ENCODE measurements at regions not wholly inside any gene's neighbourhood (a gene's known extent, or its start where the extent isn't known, plus 50 kb on each side); places are given as distances from the start of the nearest gene placed in this dataset.

DNA sequence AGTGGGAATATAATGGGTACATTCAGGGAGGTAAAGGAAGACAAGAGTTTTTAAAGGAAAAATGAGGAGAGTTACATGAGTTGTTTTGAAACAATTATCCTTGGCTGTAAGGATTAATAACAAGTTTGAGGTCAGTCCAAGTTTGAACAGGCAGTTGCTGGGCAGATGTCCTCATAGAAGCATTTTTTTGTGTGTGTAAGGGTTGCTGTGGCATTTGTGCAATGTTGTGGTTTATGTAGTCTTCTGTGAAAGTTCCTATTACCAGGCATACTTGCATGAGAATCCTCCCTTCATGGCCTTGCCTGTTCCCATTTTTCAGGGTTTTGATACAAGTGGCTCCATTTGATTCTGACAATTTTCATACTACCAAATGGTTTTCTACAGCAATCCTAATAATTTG, 400.2 kb downstream of the KCNA4 start:
- TF ChIP-seq EZH2phosphoT487 (IDR thresholded peaks at IDR 0.05; ENCODE audit: borderline replicate concordance, low read depth) (no peak), TAF1 (IDR thresholded peaks at IDR 0.05; ENCODE audit: borderline replicate concordance, low read depth, low read length) (no peak), POLR2AphosphoS5 (IDR thresholded peaks at IDR 0.05; ENCODE audit: low read depth, low read length) (no peak), CTCF (IDR thresholded peaks at IDR 0.05) (no peak), GABPA (IDR thresholded peaks at IDR 0.05; ENCODE audit: low read depth) (no peak)
- TF ChIP-seq, protein P1, sequence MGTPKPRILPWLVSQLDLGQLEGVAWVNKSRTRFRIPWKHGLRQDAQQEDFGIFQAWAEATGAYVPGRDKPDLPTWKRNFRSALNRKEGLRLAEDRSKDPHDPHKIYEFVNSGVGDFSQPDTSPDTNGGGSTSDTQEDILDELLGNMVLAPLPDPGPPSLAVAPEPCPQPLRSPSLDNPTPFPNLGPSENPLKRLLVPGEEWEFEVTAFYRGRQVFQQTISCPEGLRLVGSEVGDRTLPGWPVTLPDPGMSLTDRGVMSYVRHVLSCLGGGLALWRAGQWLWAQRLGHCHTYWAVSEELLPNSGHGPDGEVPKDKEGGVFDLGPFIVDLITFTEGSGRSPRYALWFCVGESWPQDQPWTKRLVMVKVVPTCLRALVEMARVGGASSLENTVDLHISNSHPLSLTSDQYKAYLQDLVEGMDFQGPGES (IDR thresholded peaks at IDR 0.05; ENCODE audit: low read depth, low read length) = no peak
